H1 (cell line): ENCODE measurements at regions not wholly inside any gene's neighbourhood (a gene's known extent, or its start where the extent isn't known, plus 50 kb on each side); places are given as distances from the start of the nearest gene placed in this dataset.

Experiments used
- CTCF ChIP-seq, 3 experiments: IDR thresholded peaks; 1 replicate in 2 of 3; 2 replicates in 1 of 3; pipeline versions ENCODE4 v1.5.1 to v1.6.1; 2011; ENCODE audit warnings: low read length in 3 of 3, mild to moderate bottlenecking in 3 of 3, inconsistent platforms in 2 of 3, low read depth in 1 of 3, moderate library complexity in 1 of 3; ENCODE audit not compliant: insufficient read depth in 1 of 3; ENCODE audit errors: control extremely low read depth in 1 of 3
- EZH2 ChIP-seq: fragments of 200-600 bp; sonication (generic); IDR thresholded peaks from 2 replicates; pipeline ENCODE4 v1.7.1; 2012; ENCODE audit warnings: low read depth, mild to moderate bottlenecking, moderate library complexity, low read length, inconsistent platforms; ENCODE audit not compliant: severe bottlenecking
- KDM1A ChIP-seq: fragments of 200-600, 300-600 bp; sonication (generic); IDR thresholded peaks from 2 replicates; pipeline ENCODE4 v1.7.1; 2016; ENCODE audit warnings: mild to moderate bottlenecking, low read length, borderline replicate concordance
- MAX ChIP-seq: IDR thresholded peaks from 2 replicates; pipeline ENCODE4 v1.6.1; 2012; ENCODE audit warnings: inconsistent platforms
- NRF1 ChIP-seq: IDR thresholded peaks from 2 replicates; pipeline ENCODE4 v1.6.1; 2011; ENCODE audit warnings: mild to moderate bottlenecking, low read depth, low read length, improper control_type of control experiment
- TAF1 ChIP-seq: IDR thresholded peaks from 2 replicates; pipeline ENCODE4 v1.6.1; 2011; ENCODE audit warnings: mild to moderate bottlenecking, low read depth, low read length
- YY1 ChIP-seq: IDR thresholded peaks from 2 replicates; pipeline ENCODE4 v1.6.1; 2011; ENCODE audit warnings: low read depth, mild to moderate bottlenecking, low read length
- ZNF274 ChIP-seq: IDR thresholded peaks from 2 replicates; pipeline ENCODE4 v1.7.0; 2012; ENCODE audit warnings: low read length, borderline replicate concordance; ENCODE audit errors: extremely low read depth

DNA sequence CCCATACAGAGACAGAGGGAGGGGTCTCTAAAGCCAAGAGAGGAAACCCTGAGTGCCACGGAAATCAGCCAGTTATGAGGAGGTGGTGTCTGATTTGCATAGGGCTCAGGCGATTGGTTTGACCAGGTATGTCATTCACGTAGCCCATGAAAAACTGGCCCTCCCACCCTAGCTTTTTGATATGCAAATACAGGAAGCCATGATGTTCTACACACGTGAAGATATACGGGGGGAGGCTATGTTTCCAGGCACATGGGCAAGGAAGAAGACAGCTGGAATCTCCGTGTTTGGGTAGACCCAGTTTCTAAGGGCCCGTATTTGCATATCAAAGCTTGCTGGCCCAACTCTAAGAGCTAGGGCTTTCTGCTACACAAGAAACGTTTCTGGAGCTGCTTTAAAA lies 717.8 kb upstream of the SEL1L start:
- TF ChIP-seq TAF1 (no peak), EZH2 (no peak), MAX (no peak), CTCF (IDR thresholded peaks at IDR 0.05; ENCODE audit: control extremely low read depth in 1 of 3, insufficient read depth in 1 of 3, low read depth in 1 of 3, low read length in 3 of 3) (no peak), YY1 (no peak), NRF1 (no peak), KDM1A (no peak), ZNF274 (no peak)
